GM12878 (cell line): ENCODE measurements at regions not wholly inside any gene's neighbourhood (a gene's known extent, or its start where the extent isn't known, plus 50 kb on each side); places are given as distances from the start of the nearest gene placed in this dataset.

ENCODE experiments used
- ATAC-seq: fragments of 200-7000 bp; cut with Tn5 transposase; 3 replicates; pipeline ENCODE4 v1.9.1; 2020; ENCODE audit warnings: mild to moderate bottlenecking, moderate library complexity
- BruUV-seq: library from RNA; stranded (reverse); fragments of 400-500 nt; replicated peaks from 2 replicates; lab custom pipeline; 2021; lab: Mats Ljungman, UMichigan
- CTCF ChIA-PET: fragments of 300-600 bp; sonication (Branson Sonifier 250); formaldehyde crosslinking; extraction: SDS; loops from one replicate; lab custom pipeline; 2021; ENCODE audit warnings: inconsistent platforms; lab: Yijun Ruan, JAX
- POLR2A ChIA-PET: fragments of 350-600 bp; formaldehyde crosslinking; extraction: SDS; loops from one replicate; lab custom pipeline; 2021; ENCODE audit warnings: inconsistent platforms; lab: Charles Lee
- RAD21 ChIA-PET: fragments of 300-600 bp; sonication (Branson Sonifier 250); formaldehyde crosslinking; loops from one replicate; lab custom pipeline; 2023; ENCODE audit warnings: antibody characterized with exemption; ENCODE audit not compliant: unreplicated experiment; lab: Charles Lee
- SMC1A ChIA-PET: fragments of 300-600 bp; sonication (Branson Sonifier 250); formaldehyde crosslinking; loops from one replicate; lab custom pipeline; 2023; ENCODE audit not compliant: unreplicated experiment, uncharacterized antibody; lab: Charles Lee
- DNase-seq: peaks from one replicate; pipeline ENCODE4 v3.0.0-alpha.2; 2011; ENCODE audit warnings: low read depth, low spot score
- FAIRE-seq: peaks from 3 replicates; lab custom pipeline; 2011; peaks lifted over from hg19 to GRCh38; lab: Jason Lieb, UNC
- H2AFZ ChIP-seq: 2 replicates; pipeline ENCODE4 v1.6.0; 2011; ENCODE audit warnings: low read depth, low read length, control low read depth; ENCODE audit not compliant: control insufficient read depth
- H3K27ac ChIP-seq: 2 replicates; pipeline ENCODE4 v1.5.1; 2011; ENCODE audit warnings: control low read depth; ENCODE audit not compliant: control insufficient read depth, insufficient read depth
- H3K27me3 ChIP-seq, 2 experiments: replicated peaks in 1 of 2; 2 replicates each; pipeline versions ENCODE4 v1.6.0 to v1.6.1; 2011; ENCODE audit warnings: low read length in 1 of 2; ENCODE audit not compliant: control insufficient read depth in 2 of 2, insufficient read depth in 2 of 2
- H3K36me3 ChIP-seq, 2 experiments: 2 replicates each; pipeline ENCODE4 v1.5.1; 2011; ENCODE audit warnings: low read length in 1 of 2; ENCODE audit not compliant: control insufficient read depth in 2 of 2, insufficient read depth in 2 of 2
- H3K4me1 ChIP-seq: 2 replicates; pipeline ENCODE4 v1.6.1; 2011; ENCODE audit warnings: mild to moderate bottlenecking, low read length, moderate library complexity, mixed read lengths; ENCODE audit not compliant: control insufficient read depth, insufficient read depth
- H3K4me2 ChIP-seq: 2 replicates; pipeline ENCODE4 v1.6.0; 2011; ENCODE audit warnings: control low read depth; ENCODE audit not compliant: control insufficient read depth, insufficient read depth
- H3K4me3 ChIP-seq: fragments of 200-600 bp; sonication (generic); 2 replicates; pipeline ENCODE4 v1.5.1; 2016
- H3K79me2 ChIP-seq: 2 replicates; pipeline ENCODE4 v1.6.0; 2011; ENCODE audit warnings: low read length; ENCODE audit not compliant: control insufficient read depth, insufficient read depth
- H3K9ac ChIP-seq: 2 replicates; pipeline ENCODE4 v1.8.0; 2011; ENCODE audit warnings: low read length, control low read depth, mixed read lengths; ENCODE audit not compliant: control insufficient read depth, insufficient read depth
- H3K9me3 ChIP-seq: replicated peaks from 3 replicates; pipeline ENCODE4 v1.5.1; 2011; ENCODE audit warnings: mild to moderate bottlenecking, low read length; ENCODE audit not compliant: control insufficient read depth, insufficient read depth
- H4K20me1 ChIP-seq: 2 replicates; pipeline ENCODE4 v1.6.0; 2011; ENCODE audit not compliant: control insufficient read depth, insufficient read depth
- BCL11A ChIP-seq: IDR thresholded peaks from 2 replicates; pipeline ENCODE4 v1.6.1; 2011; ENCODE audit warnings: low read depth, low read length
- BMI1 ChIP-seq: fragments of 450-650 bp; IDR thresholded peaks from 2 replicates; pipeline ENCODE4 v1.6.1; 2016; ENCODE audit warnings: mild to moderate bottlenecking, moderate library complexity, borderline replicate concordance
- CEBPB ChIP-seq, 2 experiments: fragments of 150-350 bp in 1 of 2; IDR thresholded peaks; 2 replicates each; pipeline ENCODE4 v1.6.1; 2012 to 2014; ENCODE audit warnings: low read depth in 2 of 2, low read length in 2 of 2, borderline replicate concordance in 1 of 2, inconsistent platforms in 1 of 2
- IRF4 ChIP-seq: IDR thresholded peaks from 2 replicates; pipeline ENCODE4 v1.6.1; 2011; ENCODE audit warnings: low read depth, low read length
- JUNB ChIP-seq: IDR thresholded peaks from 2 replicates; pipeline ENCODE4 v1.6.1; 2016; ENCODE audit warnings: antibody characterized with exemption, mild to moderate bottlenecking
- MXI1 ChIP-seq: fragments of 150-350 bp; IDR thresholded peaks from 2 replicates; pipeline ENCODE4 v1.6.1; 2011; ENCODE audit warnings: low read depth, mild to moderate bottlenecking, inconsistent platforms, low read length, improper control_type of control experiment
- NFYB ChIP-seq: IDR thresholded peaks from 2 replicates; pipeline ENCODE4 v1.6.1; 2011; ENCODE audit warnings: low read depth, mild to moderate bottlenecking, low read length, improper control_type of control experiment, moderate library complexity; ENCODE audit not compliant: insufficient read depth
- NR2C2 ChIP-seq: IDR thresholded peaks from 2 replicates; pipeline ENCODE4 v1.6.1; 2011; ENCODE audit warnings: borderline replicate concordance, low read depth; ENCODE audit not compliant: control insufficient read depth, insufficient read length
- PAX8 ChIP-seq: fragments of 450-650 bp; IDR thresholded peaks from 2 replicates; pipeline ENCODE4 v1.6.1; 2017; ENCODE audit warnings: mild to moderate bottlenecking, moderate library complexity
- POLR2A ChIP-seq: IDR thresholded peaks from 2 replicates; pipeline ENCODE4 v1.6.1; 2011; ENCODE audit warnings: low read depth, mild to moderate bottlenecking, low read length
- RAD21 ChIP-seq: IDR thresholded peaks from 2 replicates; pipeline ENCODE4 v1.6.1; 2011; ENCODE audit warnings: mild to moderate bottlenecking, low read depth, low read length, moderate library complexity; ENCODE audit not compliant: insufficient read depth
- RB1 ChIP-seq: fragments of 450-650 bp; formaldehyde crosslinking; IDR thresholded peaks from 2 replicates; pipeline ENCODE4 v1.6.1; 2017; ENCODE audit warnings: mild to moderate bottlenecking, borderline replicate concordance
- TAF1 ChIP-seq: IDR thresholded peaks from 2 replicates; pipeline ENCODE4 v1.6.1; 2011; ENCODE audit warnings: mild to moderate bottlenecking, low read depth, low read length, borderline replicate concordance
- TCF7 ChIP-seq: IDR thresholded peaks from 2 replicates; pipeline ENCODE4 v1.6.1; 2014; ENCODE audit warnings: antibody characterized with exemption, borderline replicate concordance
- USF1 ChIP-seq: IDR thresholded peaks from 2 replicates; pipeline ENCODE4 v1.6.1; 2011; ENCODE audit warnings: borderline replicate concordance, low read depth, mild to moderate bottlenecking, moderate library complexity, mixed read lengths, low read length; ENCODE audit not compliant: insufficient read depth; ENCODE audit errors: extremely low read length
- WGBS: methylation state at CpG from one replicate; pipeline ENCODE4 v1.1.6; 2016; ENCODE audit warnings: low lambda C conversion rate; ENCODE audit not compliant: insufficient replicate concordance, insufficient coverage; ENCODE audit errors: missing lambda C conversion rate; 5-methylcytosine and 5-hydroxymethylcytosine counted together
- in situ Hi-C: fragments of 300-500 bp; cut with MboI; formaldehyde crosslinking; loops from 9 replicates; pipeline ENCODE4 v1.14.3; 2018; ENCODE audit warnings: mixed read lengths
- intact Hi-C: fragments of 100-400 bp; cut with micrococcal nuclease; formaldehyde crosslinking; loops from one replicate; pipeline ENCODE4 v1.14.2; 2022; ENCODE audit not compliant: unreplicated experiment
- TF ChIP-seq, protein P1 (sequence below): fragments of 450-650 bp; IDR thresholded peaks from 2 replicates; pipeline ENCODE4 v1.6.1; 2018; ENCODE audit warnings: borderline replicate concordance, mild to moderate bottlenecking; ENCODE audit not compliant: partially characterized antibody
- TF ChIP-seq, protein P2 (sequence below): fragments of 450-650 bp; IDR thresholded peaks from 2 replicates; pipeline ENCODE4 v1.6.1; 2017; ENCODE audit warnings: borderline replicate concordance

DNA sequence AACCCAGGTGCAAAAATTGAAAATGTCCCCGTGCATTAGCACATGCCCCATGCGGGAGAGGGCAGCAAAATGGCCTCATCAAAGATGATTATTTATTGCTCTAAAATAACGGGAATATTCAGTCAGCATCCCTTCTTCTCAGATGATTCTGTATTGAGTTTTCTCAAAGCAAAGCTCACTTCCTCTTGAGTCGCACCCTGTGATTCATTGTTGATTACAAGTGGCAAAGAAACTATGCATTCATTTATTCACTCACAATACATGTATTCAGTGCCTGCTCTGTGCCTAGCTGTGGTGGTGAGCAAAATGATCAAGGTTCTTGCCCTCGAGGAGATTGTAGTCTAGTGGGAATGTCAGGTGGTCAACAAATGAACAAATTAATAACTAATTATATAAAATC is 226.0 kb upstream of the KAZN start (continued):
- TF ChIP-seq BMI1 (no peak), NFYB (no peak)

GRCh38 chr1:14373081-14373758 is 225.3 kb upstream of the KAZN start:
- Histone ChIP-seq H3K9me3 (no peaks in the 10 kb centered on the region), H3K4me3 (no peak overlapping the region), H4K20me1 (no peaks in the 10 kb centered on the region), H2AFZ (no peak overlapping the region), H3K4me1 (no peaks in the 10 kb centered on the region), H3K27ac (no peak overlapping the region), H3K36me3 (no peaks in the 10 kb centered on the region), H3K9ac (no peak overlapping the region), H3K27me3 (no peaks in the 10 kb centered on the region), H3K79me2 (no peaks in the 10 kb centered on the region), H3K4me2 (no peak overlapping the region)
- intact Hi-C loops: no loop called here
- no TSS peak for BruUV-seq
- WGBS: 0% methylated on average over 2 of the region's 2 CpGs
- FAIRE-seq (no peak), ATAC-seq (no peak), DNase-seq (no peak)
- ChIA-PET SMC1A (no interaction called here), POLR2A (no interaction called here), RAD21 (no interaction called here), CTCF (no interaction called here)
- TF ChIP-seq RAD21 (no peak), IRF4 (no peak), POLR2A (no peak), USF1 (no peak), PAX8 (no peak), NFYB (no peak), RB1 (no peak), BCL11A (no peak), NR2C2 (no peak), CEBPB (IDR thresholded peaks at IDR 0.05; ENCODE audit: borderline replicate concordance in 1 of 2, low read depth in 2 of 2, low read length in 2 of 2) (no peak), MXI1 (no peak), TAF1 (no peak), JUNB (no peak), TCF7 (no peak)
- TF ChIP-seq, protein P1, sequence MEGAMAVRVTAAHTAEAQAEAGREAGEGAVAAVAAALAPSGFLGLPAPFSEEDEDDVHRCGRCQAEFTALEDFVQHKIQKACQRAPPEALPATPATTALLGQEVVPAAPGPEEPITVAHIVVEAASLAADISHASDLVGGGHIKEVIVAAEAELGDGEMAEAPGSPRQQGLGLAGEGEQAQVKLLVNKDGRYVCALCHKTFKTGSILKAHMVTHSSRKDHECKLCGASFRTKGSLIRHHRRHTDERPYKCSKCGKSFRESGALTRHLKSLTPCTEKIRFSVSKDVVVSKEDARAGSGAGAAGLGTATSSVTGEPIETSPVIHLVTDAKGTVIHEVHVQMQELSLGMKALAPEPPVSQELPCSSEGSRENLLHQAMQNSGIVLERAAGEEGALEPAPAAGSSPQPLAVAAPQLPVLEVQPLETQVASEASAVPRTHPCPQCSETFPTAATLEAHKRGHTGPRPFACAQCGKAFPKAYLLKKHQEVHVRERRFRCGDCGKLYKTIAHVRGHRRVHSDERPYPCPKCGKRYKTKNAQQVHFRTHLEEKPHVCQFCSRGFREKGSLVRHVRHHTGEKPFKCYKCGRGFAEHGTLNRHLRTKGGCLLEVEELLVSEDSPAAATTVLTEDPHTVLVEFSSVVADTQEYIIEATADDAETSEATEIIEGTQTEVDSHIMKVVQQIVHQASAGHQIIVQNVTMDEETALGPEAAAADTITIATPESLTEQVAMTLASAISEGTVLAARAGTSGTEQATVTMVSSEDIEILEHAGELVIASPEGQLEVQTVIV: no peak
- TF ChIP-seq, protein P2, sequence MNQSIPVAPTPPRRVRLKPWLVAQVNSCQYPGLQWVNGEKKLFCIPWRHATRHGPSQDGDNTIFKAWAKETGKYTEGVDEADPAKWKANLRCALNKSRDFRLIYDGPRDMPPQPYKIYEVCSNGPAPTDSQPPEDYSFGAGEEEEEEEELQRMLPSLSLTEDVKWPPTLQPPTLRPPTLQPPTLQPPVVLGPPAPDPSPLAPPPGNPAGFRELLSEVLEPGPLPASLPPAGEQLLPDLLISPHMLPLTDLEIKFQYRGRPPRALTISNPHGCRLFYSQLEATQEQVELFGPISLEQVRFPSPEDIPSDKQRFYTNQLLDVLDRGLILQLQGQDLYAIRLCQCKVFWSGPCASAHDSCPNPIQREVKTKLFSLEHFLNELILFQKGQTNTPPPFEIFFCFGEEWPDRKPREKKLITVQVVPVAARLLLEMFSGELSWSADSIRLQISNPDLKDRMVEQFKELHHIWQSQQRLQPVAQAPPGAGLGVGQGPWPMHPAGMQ: no peak
- in situ Hi-C loops: no loop called here
